Natural killer cell (primary cell): ENCODE measurements at regions not wholly inside any gene's neighbourhood (a gene's known extent, or its start where the extent isn't known, plus 50 kb on each side); places are given as distances from the start of the nearest gene placed in this dataset.
A peak's percentile ranks its signal among the peaks of the same experiment; 100 is the strongest.

ENCODE experiments used
- ATAC-seq, 3 donors: fragments of 150-1000 bp in 2 of 3; fragments of 200-7000 bp in 1 of 3; cut with Tn5 transposase; 1 replicate in 1 of 3; 2 replicates in 2 of 3; pipeline ENCODE4 v1.10.0; 2021; ENCODE audit warnings: mild to moderate bottlenecking in 2 of 3, moderate library complexity in 2 of 3
- DNase-seq, 2 donors: peaks; one replicate each; pipeline versions ENCODE4 v3.0.0 to v3.0.0-alpha.2; 2013 to 2021; ENCODE audit warnings: mixed read lengths in 1 of 2
- H3K27ac ChIP-seq: one replicate; pipeline ENCODE4 v1.5.1; 2013; ENCODE audit warnings: mild to moderate bottlenecking, low read length
- H3K27me3 ChIP-seq: one replicate; pipeline ENCODE4 v1.6.1; 2013; ENCODE audit warnings: low read length; ENCODE audit not compliant: control insufficient read depth, insufficient read depth
- H3K36me3 ChIP-seq: one replicate; pipeline ENCODE4 v1.6.1; 2013; ENCODE audit warnings: low read length; ENCODE audit not compliant: control insufficient read depth, insufficient read depth
- H3K4me1 ChIP-seq: one replicate; pipeline ENCODE4 v1.6.1; 2013; ENCODE audit warnings: low read length; ENCODE audit not compliant: control insufficient read depth, insufficient read depth
- H3K4me3 ChIP-seq: one replicate; pipeline ENCODE4 v1.5.1; 2013; ENCODE audit warnings: low read length
- H3K9me3 ChIP-seq: one replicate; pipeline ENCODE4 v1.6.1; 2013; ENCODE audit warnings: low read length; ENCODE audit not compliant: control insufficient read depth, insufficient read depth
- H3K27ac Mint-ChIP-seq, 2 donors: one replicate each; pipeline ENCODE4 v1.8.0; 2022; ENCODE audit warnings: mild to moderate bottlenecking in 2 of 2, mixed read lengths in 2 of 2, moderate library complexity in 1 of 2
- H3K27me3 Mint-ChIP-seq, 2 donors: one replicate each; pipeline ENCODE4 v1.8.0; 2022; ENCODE audit warnings: low read depth in 2 of 2, mixed read lengths in 2 of 2
- H3K36me3 Mint-ChIP-seq: one replicate; pipeline ENCODE4 v1.8.0; 2022; ENCODE audit warnings: mixed read lengths
- H3K4me1 Mint-ChIP-seq, 2 donors: one replicate each; pipeline ENCODE4 v1.8.0; 2022; ENCODE audit warnings: mixed read lengths in 2 of 2
- H3K4me3 Mint-ChIP-seq: one replicate; pipeline ENCODE4 v1.8.0; 2022; ENCODE audit warnings: mild to moderate bottlenecking, moderate library complexity, mixed read lengths
- H3K9me3 Mint-ChIP-seq, 2 donors: one replicate each; pipeline ENCODE4 v1.8.0; 2022; ENCODE audit warnings: mixed read lengths in 2 of 2
- WGBS: methylation state at CpG from one replicate; pipeline ENCODE4 v1.1.7; 2013; ENCODE audit warnings: missing lambda C conversion rate; ENCODE audit not compliant: insufficient coverage; 5-methylcytosine and 5-hydroxymethylcytosine counted together
- intact Hi-C: fragments of 100-400 bp; cut with micrococcal nuclease; formaldehyde crosslinking; loops from one replicate; pipeline ENCODE4 v1.14.2; 2022
- TF ChIP-seq, protein P1 (sequence below): fragments of 200-600 bp; IDR thresholded peaks from one replicate; pipeline ENCODE4 v1.8.0; 2022; ENCODE audit warnings: antibody characterized with exemption

DNA sequence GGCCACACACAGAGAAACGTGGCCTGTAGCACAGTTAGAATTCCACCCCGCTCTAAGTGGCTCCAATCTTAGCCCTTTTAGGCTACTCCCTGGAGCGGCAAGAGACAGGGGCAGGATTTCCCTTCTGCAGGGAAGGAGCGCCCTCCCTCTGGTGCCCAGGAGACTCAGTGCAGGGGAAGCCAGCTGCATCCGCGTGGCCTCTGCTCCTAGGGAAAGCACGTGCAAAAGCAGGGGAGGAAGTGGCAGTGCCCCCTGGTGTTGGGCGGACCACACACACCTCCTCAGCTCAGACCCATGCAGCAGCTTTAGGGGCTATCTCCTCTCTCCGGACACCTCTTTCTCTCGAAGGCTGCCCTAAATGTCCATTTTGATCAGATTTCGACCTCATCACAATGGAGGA is 50.0 kb downstream of the SPRING1 start:
- no peaks in the 10 kb centered on the region for H3K9me3 ChIP-seq
- ATAC-seq (peak in 2 of 3 donors; percentile 46 to 60), DNase-seq (peak in 1 of 2 donors; percentile 57)
- H3K27ac ChIP-seq = no peak overlapping the region
- H3K27ac Mint-ChIP-seq = no peak overlapping the region
- no peak overlapping the region for H3K4me3 Mint-ChIP-seq
- H3K4me3 ChIP-seq = no peak overlapping the region
- H3K4me1 ChIP-seq = no peaks in the 10 kb centered on the region
- H3K9me3 Mint-ChIP-seq = no peaks in the 10 kb centered on the region
- H3K36me3 Mint-ChIP-seq = no peaks in the 10 kb centered on the region
- H3K36me3 ChIP-seq = no peaks in the 10 kb centered on the region
- no peaks in the 10 kb centered on the region for H3K27me3 ChIP-seq
- TF ChIP-seq, protein P1, sequence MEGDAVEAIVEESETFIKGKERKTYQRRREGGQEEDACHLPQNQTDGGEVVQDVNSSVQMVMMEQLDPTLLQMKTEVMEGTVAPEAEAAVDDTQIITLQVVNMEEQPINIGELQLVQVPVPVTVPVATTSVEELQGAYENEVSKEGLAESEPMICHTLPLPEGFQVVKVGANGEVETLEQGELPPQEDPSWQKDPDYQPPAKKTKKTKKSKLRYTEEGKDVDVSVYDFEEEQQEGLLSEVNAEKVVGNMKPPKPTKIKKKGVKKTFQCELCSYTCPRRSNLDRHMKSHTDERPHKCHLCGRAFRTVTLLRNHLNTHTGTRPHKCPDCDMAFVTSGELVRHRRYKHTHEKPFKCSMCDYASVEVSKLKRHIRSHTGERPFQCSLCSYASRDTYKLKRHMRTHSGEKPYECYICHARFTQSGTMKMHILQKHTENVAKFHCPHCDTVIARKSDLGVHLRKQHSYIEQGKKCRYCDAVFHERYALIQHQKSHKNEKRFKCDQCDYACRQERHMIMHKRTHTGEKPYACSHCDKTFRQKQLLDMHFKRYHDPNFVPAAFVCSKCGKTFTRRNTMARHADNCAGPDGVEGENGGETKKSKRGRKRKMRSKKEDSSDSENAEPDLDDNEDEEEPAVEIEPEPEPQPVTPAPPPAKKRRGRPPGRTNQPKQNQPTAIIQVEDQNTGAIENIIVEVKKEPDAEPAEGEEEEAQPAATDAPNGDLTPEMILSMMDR = no peak
- peaks cover 13 to 22% of the 10 kb centered on the region in 2 donors for H3K27me3 Mint-ChIP-seq
- no peaks in the 10 kb centered on the region for H3K4me1 Mint-ChIP-seq
- 58% methylated on average over 11 of the region's 11 CpGs for WGBS
- intact Hi-C loops = no loop called here

DNA sequence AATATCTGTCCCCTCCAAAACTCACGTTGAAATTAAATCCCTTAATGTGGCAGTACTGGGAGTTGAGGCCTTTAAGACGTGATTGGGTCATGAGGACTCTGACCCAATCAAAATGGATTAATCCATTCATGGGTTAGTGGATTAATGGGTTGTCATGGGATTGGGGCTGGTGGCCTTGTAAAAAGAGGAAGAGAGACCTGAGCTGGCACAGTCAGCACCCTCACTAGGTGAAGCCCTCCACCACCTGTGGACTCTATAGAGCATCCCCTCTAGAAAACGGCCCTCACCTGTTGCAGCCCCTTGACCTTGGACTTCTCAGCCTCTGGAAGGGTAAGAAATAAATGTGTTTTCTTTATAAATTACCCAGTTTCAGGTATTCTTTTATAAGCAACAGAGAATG is 53.0 kb downstream of the SPRING1 start:
- intact Hi-C loops = no loop called here
- Histone ChIP-seq H3K9me3 (no peaks in the 10 kb centered on the region), H3K4me1 (no peaks in the 10 kb centered on the region), H3K4me3 (no peak overlapping the region), H3K27me3 (no peaks in the 10 kb centered on the region), H3K27ac (no peak overlapping the region), H3K36me3 (no peaks in the 10 kb centered on the region)
- DNase-seq (no peak), ATAC-seq (no peak)
- H3K4me3 Mint-ChIP-seq = no peak overlapping the region
- TF ChIP-seq, protein P1 = no peak
- WGBS = 88% methylated on average over 2 of the region's 3 CpGs
- H3K27ac Mint-ChIP-seq = no peak overlapping the region
- no peaks in the 10 kb centered on the region for H3K9me3 Mint-ChIP-seq
- no peaks in the 10 kb centered on the region for H3K36me3 Mint-ChIP-seq
- peaks cover 4 to 18% of the 10 kb centered on the region in 2 donors for H3K27me3 Mint-ChIP-seq
- no peaks in the 10 kb centered on the region for H3K4me1 Mint-ChIP-seq

DNA sequence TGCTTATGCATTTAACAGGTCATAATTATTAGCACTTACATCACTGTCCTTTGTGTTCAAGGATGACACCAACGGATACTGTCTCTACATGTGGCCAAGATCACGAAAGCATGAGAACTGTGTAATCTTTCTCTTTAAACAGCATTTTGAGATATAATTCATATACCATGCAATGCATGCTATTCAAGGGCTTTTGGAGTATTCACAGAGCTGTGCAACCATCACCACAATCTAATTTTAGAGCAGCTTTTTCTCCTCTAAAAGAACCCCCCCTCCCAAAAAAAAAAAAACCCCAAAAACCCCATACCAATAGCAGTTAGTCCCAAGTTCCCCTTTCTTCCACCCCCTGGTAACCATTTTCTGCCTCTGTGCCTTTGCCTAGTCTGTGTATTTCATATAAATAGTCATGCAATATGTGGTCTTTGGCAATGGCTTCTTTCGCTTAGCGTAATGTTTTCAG is 60.6 kb downstream of the SPRING1 start:
- Mint-ChIP-seq H3K9me3 (no peaks in the 10 kb centered on the region), H3K27ac (no peak overlapping the region), H3K4me1 (peaks cover 15 to 22% of the 10 kb centered on the region in 2 donors), H3K36me3 (no peaks in the 10 kb centered on the region), H3K4me3 (no peak overlapping the region), H3K27me3 (peaks cover 18 to 37% of the 10 kb centered on the region in 2 donors)
- H3K4me3 ChIP-seq = no peak overlapping the region
- DNase-seq (no peak), ATAC-seq (no peak)
- H3K36me3 ChIP-seq = no peaks in the 10 kb centered on the region
- H3K27me3 ChIP-seq = no peaks in the 10 kb centered on the region
- peaks cover 7% of the 10 kb centered on the region for H3K4me1 ChIP-seq
- H3K9me3 ChIP-seq = no peaks in the 10 kb centered on the region
- intact Hi-C loops = no loop called here
- no peak overlapping the region for H3K27ac ChIP-seq
- 50% methylated on average over 4 of the region's 4 CpGs for WGBS
- TF ChIP-seq, protein P1 = no peak
